ENCODE measurements at regions not wholly inside any gene's neighbourhood (a gene's known extent, or its start where the extent isn't known, plus 50 kb on each side); places are given as distances from the start of the nearest gene placed in this dataset.

- TF ChIP-seq EZH2 (IDR thresholded peaks at IDR 0.05) (no peak), POLR2AphosphoS5 (IDR thresholded peaks at IDR 0.05; ENCODE audit: borderline replicate concordance, low read depth, low read length) (no peak), FOXP2 (optimal IDR thresholded peaks at IDR 0.05; ENCODE audit: control extremely low read depth, extremely low read length, insufficient read depth) (no peak)
Measured at GRCh38 chr22:48402591-48403031, 1425.1 kb downstream of the BRD1 start.
